SJCRH30 (cell line): ENCODE measurements at regions not wholly inside any gene's neighbourhood (a gene's known extent, or its start where the extent isn't known, plus 50 kb on each side); places are given as distances from the start of the nearest gene placed in this dataset.

Source experiments
- DNase-seq, 2 experiments: peaks; one replicate each; pipeline ENCODE4 v3.0.0-alpha.2; 2015 to 2020
- H3K27ac ChIP-seq: fragments of 250-450 bp; sonication (Bioruptor Pico); 2 replicates; pipeline ENCODE4 v1.5.1; 2020; ENCODE audit warnings: mild to moderate bottlenecking, moderate library complexity
- H3K27me3 ChIP-seq: fragments of 250-450 bp; sonication (Bioruptor Pico); 2 replicates; pipeline ENCODE4 v1.5.1; 2020; ENCODE audit warnings: mild to moderate bottlenecking, moderate library complexity
- H3K36me3 ChIP-seq: fragments of 250-450 bp; sonication (Bioruptor Pico); 2 replicates; pipeline ENCODE4 v1.5.1; 2020; ENCODE audit warnings: mild to moderate bottlenecking, moderate library complexity
- H3K4me1 ChIP-seq: fragments of 250-450 bp; sonication (Bioruptor Pico); 2 replicates; pipeline ENCODE4 v1.5.1; 2020; ENCODE audit warnings: mild to moderate bottlenecking, moderate library complexity
- H3K4me3 ChIP-seq: fragments of 250-450 bp; sonication (Bioruptor Pico); 2 replicates; pipeline ENCODE4 v1.5.1; 2020; ENCODE audit warnings: mild to moderate bottlenecking, moderate library complexity
- H3K9me3 ChIP-seq: fragments of 250-450 bp; sonication (Bioruptor Pico); replicated peaks from 2 replicates; pipeline ENCODE4 v1.5.1; 2020; ENCODE audit warnings: mild to moderate bottlenecking, moderate library complexity

- DNase-seq, result no peak
Observed at GRCh38 chr6:142500250-142500786, 198.5 kb downstream of the ADGRG6 start.

GRCh38 chr6:142501795-142502194 is 200.0 kb downstream of the ADGRG6 start:
- H3K36me3 ChIP-seq, result no peaks in the 10 kb centered on the region
- H3K27me3 ChIP-seq, result no peaks in the 10 kb centered on the region
- H3K4me1 ChIP-seq, result peaks cover 3% of the 10 kb centered on the region; the same call in 1 of the 2 replicates
- H3K27ac ChIP-seq, result no peak overlapping the region
- peaks cover 6% of the 10 kb centered on the region for H3K9me3 ChIP-seq
- H3K4me3 ChIP-seq, result no peak overlapping the region
- DNase-seq, result no peak

More at GRCh38 chr6:142500250-142500786, 198.5 kb downstream of the ADGRG6 start:
- peaks cover 6% of the 10 kb centered on the region for H3K9me3 ChIP-seq
- H3K36me3 ChIP-seq, result no peaks in the 10 kb centered on the region
- H3K4me1 ChIP-seq, result no peaks in the 10 kb centered on the region
- H3K4me3 ChIP-seq, result no peak overlapping the region
- no peaks in the 10 kb centered on the region for H3K27me3 ChIP-seq
- no peak overlapping the region for H3K27ac ChIP-seq

GRCh38 chr6:142507065-142507464 is 205.3 kb downstream of the ADGRG6 start:
- H3K9me3 ChIP-seq, result peaks cover 2% of the 10 kb centered on the region; the same call in 1 of the 2 replicates
- H3K36me3 ChIP-seq, result no peaks in the 10 kb centered on the region
- no peak overlapping the region for H3K4me3 ChIP-seq
- H3K27me3 ChIP-seq, result no peaks in the 10 kb centered on the region
- peak; percentile 89 to 94 for DNase-seq
- H3K27ac ChIP-seq, result peak overlapping the region; percentile 39
- peaks cover 11% of the 10 kb centered on the region for H3K4me1 ChIP-seq

- H3K4me1 ChIP-seq, result peaks cover 11% of the 10 kb centered on the region
- H3K9me3 ChIP-seq, result no peaks in the 10 kb centered on the region
- no peaks in the 10 kb centered on the region for H3K36me3 ChIP-seq
- no peaks in the 10 kb centered on the region for H3K27me3 ChIP-seq
- H3K4me3 ChIP-seq, result no peak overlapping the region
- DNase-seq, result peak; percentile 44 to 64
- H3K27ac ChIP-seq, result no peak overlapping the region
Observed at GRCh38 chr6:142510211-142510610, 208.4 kb downstream of the ADGRG6 start.

GRCh38 chr6:142518126-142518525 is 216.3 kb downstream of the ADGRG6 start:
- peak overlapping the region; percentile 1; the same call in 1 of the 2 replicates for H3K4me3 ChIP-seq
- DNase-seq, result peak; percentile 92 to 97
- H3K4me1 ChIP-seq, result peaks cover 18% of the 10 kb centered on the region
- no peaks in the 10 kb centered on the region for H3K36me3 ChIP-seq
- peaks cover 4% of the 10 kb centered on the region; the same call in 1 of the 2 replicates for H3K9me3 ChIP-seq
- no peaks in the 10 kb centered on the region for H3K27me3 ChIP-seq
- H3K27ac ChIP-seq, result peak overlapping the region; percentile 46

- Histone ChIP-seq H3K4me1 (peaks cover 18% of the 10 kb centered on the region), H3K27me3 (no peaks in the 10 kb centered on the region), H3K9me3 (peaks cover 4% of the 10 kb centered on the region; the same call in 1 of the 2 replicates), H3K27ac (peak overlapping the region; percentile 46), H3K4me3 (no peak overlapping the region), H3K36me3 (no peaks in the 10 kb centered on the region)
- DNase-seq, result peak in 1 of 2 experiments; percentile 58
Observed at GRCh38 chr6:142518761-142519160, 217.0 kb downstream of the ADGRG6 start.

- H3K4me1 ChIP-seq, result peaks cover 18% of the 10 kb centered on the region
- DNase-seq, result no peak
Observed at GRCh38 chr6:142521791-142522190, 220.0 kb downstream of the ADGRG6 start.

GRCh38 chr6:142523515-142524375 is 221.9 kb downstream of the ADGRG6 start:
- H3K27ac ChIP-seq, result no peak overlapping the region
- H3K4me3 ChIP-seq, result no peak overlapping the region
- peaks cover 4% of the 10 kb centered on the region; the same call in 1 of the 2 replicates for H3K4me1 ChIP-seq
- no peaks in the 10 kb centered on the region for H3K9me3 ChIP-seq
- H3K27me3 ChIP-seq, result no peaks in the 10 kb centered on the region
- DNase-seq, result no peak
- H3K36me3 ChIP-seq, result no peaks in the 10 kb centered on the region

More at GRCh38 chr6:142521791-142522190, 220.0 kb downstream of the ADGRG6 start:
- no peaks in the 10 kb centered on the region for H3K27me3 ChIP-seq
- no peak overlapping the region for H3K4me3 ChIP-seq
- no peak overlapping the region for H3K27ac ChIP-seq
- 0 out of 2 replicates have a peak, but pooled peaks cover 4% of the 10 kb centered on the region for H3K9me3 ChIP-seq
- H3K36me3 ChIP-seq, result no peaks in the 10 kb centered on the region

GRCh38 chr6:142530566-142530965 is 228.8 kb downstream of the ADGRG6 start:
- Histone ChIP-seq H3K4me1 (no peaks in the 10 kb centered on the region), H3K27ac (no peak overlapping the region), H3K27me3 (no peaks in the 10 kb centered on the region), H3K36me3 (no peaks in the 10 kb centered on the region), H3K4me3 (no peak overlapping the region), H3K9me3 (no peaks in the 10 kb centered on the region)
- DNase-seq, result no peak

- Histone ChIP-seq H3K27me3 (no peaks in the 10 kb centered on the region), H3K36me3 (no peaks in the 10 kb centered on the region), H3K4me1 (no peaks in the 10 kb centered on the region), H3K4me3 (no peak overlapping the region), H3K27ac (no peak overlapping the region), H3K9me3 (no peaks in the 10 kb centered on the region)
- no peak for DNase-seq
Observed at GRCh38 chr6:142531727-142532126, 229.9 kb downstream of the ADGRG6 start.

GRCh38 chr6:142534076-142534475 is 232.3 kb downstream of the ADGRG6 start:
- H3K9me3 ChIP-seq, result no peaks in the 10 kb centered on the region
- no peaks in the 10 kb centered on the region for H3K36me3 ChIP-seq
- H3K27ac ChIP-seq, result no peak overlapping the region
- no peaks in the 10 kb centered on the region for H3K27me3 ChIP-seq
- DNase-seq, result no peak
- H3K4me3 ChIP-seq, result no peak overlapping the region
- H3K4me1 ChIP-seq, result no peaks in the 10 kb centered on the region

GRCh38 chr6:142534484-142534883 is 232.7 kb downstream of the ADGRG6 start:
- Histone ChIP-seq H3K4me1 (no peaks in the 10 kb centered on the region), H3K27ac (no peak overlapping the region)
- no peak for DNase-seq

GRCh38 chr6:142537612-142538478 is 236.0 kb downstream of the ADGRG6 start:
- H3K4me1 ChIP-seq, result no peaks in the 10 kb centered on the region
- no peaks in the 10 kb centered on the region for H3K9me3 ChIP-seq
- 0 out of 2 replicates have a peak, but pooled peaks cover 3% of the 10 kb centered on the region for H3K27me3 ChIP-seq
- H3K27ac ChIP-seq, result peak overlapping the region; percentile 32; the same call in 1 of the 2 replicates
- peak overlapping the region; percentile 34 for H3K4me3 ChIP-seq
- no peaks in the 10 kb centered on the region for H3K36me3 ChIP-seq
- DNase-seq, result peak; percentile 59 to 83

More at GRCh38 chr6:142534484-142534883, 232.7 kb downstream of the ADGRG6 start:
- no peaks in the 10 kb centered on the region for H3K9me3 ChIP-seq
- no peaks in the 10 kb centered on the region for H3K27me3 ChIP-seq
- H3K36me3 ChIP-seq, result no peaks in the 10 kb centered on the region
- no peak overlapping the region for H3K4me3 ChIP-seq

GRCh38 chr6:142542704-142543233 is 241.0 kb downstream of the ADGRG6 start:
- no peak for DNase-seq
- Histone ChIP-seq H3K36me3 (no peaks in the 10 kb centered on the region), H3K4me3 (no peak overlapping the region), H3K27ac (no peak overlapping the region), H3K9me3 (no peaks in the 10 kb centered on the region), H3K27me3 (0 out of 2 replicates have a peak, but pooled peaks cover 3% of the 10 kb centered on the region), H3K4me1 (no peaks in the 10 kb centered on the region)
